ENCODE measurements at regions not wholly inside any gene's neighbourhood (a gene's known extent, or its start where the extent isn't known, plus 50 kb on each side); places are given as distances from the start of the nearest gene placed in this dataset.

DNA sequence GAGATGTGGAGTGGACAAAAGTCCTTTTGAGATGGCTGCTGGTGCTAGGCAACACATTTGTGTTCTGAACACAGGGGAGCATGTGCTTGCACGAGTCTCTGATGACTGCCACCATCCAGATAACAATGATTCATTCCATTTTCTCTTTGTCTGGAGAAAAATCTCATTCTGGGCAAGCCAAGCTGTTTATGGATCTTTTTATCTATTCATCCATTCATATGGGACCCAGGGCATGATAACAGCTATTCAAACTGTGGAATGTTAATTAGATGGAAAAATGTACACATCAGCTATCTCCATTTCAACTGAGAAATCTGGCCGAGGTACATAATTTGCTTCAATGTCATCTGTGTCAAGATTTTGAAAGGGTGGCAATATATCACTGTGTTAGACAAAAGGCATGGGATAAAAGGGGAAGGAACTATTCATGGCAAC, 117.5 kb upstream of the ZBED5 start:
- TF ChIP-seq, protein P1, sequence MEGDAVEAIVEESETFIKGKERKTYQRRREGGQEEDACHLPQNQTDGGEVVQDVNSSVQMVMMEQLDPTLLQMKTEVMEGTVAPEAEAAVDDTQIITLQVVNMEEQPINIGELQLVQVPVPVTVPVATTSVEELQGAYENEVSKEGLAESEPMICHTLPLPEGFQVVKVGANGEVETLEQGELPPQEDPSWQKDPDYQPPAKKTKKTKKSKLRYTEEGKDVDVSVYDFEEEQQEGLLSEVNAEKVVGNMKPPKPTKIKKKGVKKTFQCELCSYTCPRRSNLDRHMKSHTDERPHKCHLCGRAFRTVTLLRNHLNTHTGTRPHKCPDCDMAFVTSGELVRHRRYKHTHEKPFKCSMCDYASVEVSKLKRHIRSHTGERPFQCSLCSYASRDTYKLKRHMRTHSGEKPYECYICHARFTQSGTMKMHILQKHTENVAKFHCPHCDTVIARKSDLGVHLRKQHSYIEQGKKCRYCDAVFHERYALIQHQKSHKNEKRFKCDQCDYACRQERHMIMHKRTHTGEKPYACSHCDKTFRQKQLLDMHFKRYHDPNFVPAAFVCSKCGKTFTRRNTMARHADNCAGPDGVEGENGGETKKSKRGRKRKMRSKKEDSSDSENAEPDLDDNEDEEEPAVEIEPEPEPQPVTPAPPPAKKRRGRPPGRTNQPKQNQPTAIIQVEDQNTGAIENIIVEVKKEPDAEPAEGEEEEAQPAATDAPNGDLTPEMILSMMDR (IDR thresholded peaks at IDR 0.05), result no peak
- TF ChIP-seq SP1 (CRISPR knock-in tag; conservative IDR thresholded peaks at IDR 0.05) (no peak), ATF6 (CRISPR knock-in tag; IDR thresholded peaks at IDR 0.05) (no peak), TP53 (CRISPR knock-in tag; IDR thresholded peaks at IDR 0.05) (no peak), OVOL2 (CRISPR knock-in tag; IDR thresholded peaks at IDR 0.05; ENCODE audit: borderline replicate concordance) (no peak), NR1H2 (CRISPR knock-in tag; IDR thresholded peaks at IDR 0.05) (no peak)
- TF ChIP-seq, protein P2, sequence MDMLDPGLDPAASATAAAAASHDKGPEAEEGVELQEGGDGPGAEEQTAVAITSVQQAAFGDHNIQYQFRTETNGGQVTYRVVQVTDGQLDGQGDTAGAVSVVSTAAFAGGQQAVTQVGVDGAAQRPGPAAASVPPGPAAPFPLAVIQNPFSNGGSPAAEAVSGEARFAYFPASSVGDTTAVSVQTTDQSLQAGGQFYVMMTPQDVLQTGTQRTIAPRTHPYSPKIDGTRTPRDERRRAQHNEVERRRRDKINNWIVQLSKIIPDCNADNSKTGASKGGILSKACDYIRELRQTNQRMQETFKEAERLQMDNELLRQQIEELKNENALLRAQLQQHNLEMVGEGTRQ (CRISPR knock-in tag; IDR thresholded peaks at IDR 0.05), result no peak
